ENCODE measurements at regions not wholly inside any gene's neighbourhood (a gene's known extent, or its start where the extent isn't known, plus 50 kb on each side); places are given as distances from the start of the nearest gene placed in this dataset.

- TF ChIP-seq POLR2A (IDR thresholded peaks at IDR 0.05) (no peak), CTCF (IDR thresholded peaks at IDR 0.05) (no peak)
Measured at GRCh38 chr22:33192156-33192555, 134.0 kb upstream of the SYN3 start.
